ENCODE measurements at regions not wholly inside any gene's neighbourhood (a gene's known extent, or its start where the extent isn't known, plus 50 kb on each side); places are given as distances from the start of the nearest gene placed in this dataset.

GRCh38 chr11:45554230-45554967 lies 111.0 kb downstream of the CHST1 start:
- no peak for DNase-seq (ENCODE audit: low read depth)

GRCh38 chr11:45553383-45553936 lies 112.0 kb downstream of the CHST1 start:
- no peak for DNase-seq (ENCODE audit: low read depth)

- DNase-seq (ENCODE audit: low read depth), result no peak
Observed at GRCh38 chr11:45551191-45551713, 114.2 kb downstream of the CHST1 start.

GRCh38 chr11:45549257-45549656 lies 116.2 kb downstream of the CHST1 start:
- DNase-seq (ENCODE audit: low read depth), result no peak

- DNase-seq (ENCODE audit: low read depth), result no peak
Observed at GRCh38 chr11:45546366-45546765, 119.1 kb downstream of the CHST1 start.

- no peak for DNase-seq (ENCODE audit: low read depth)
Observed at GRCh38 chr11:45544826-45545225, 120.6 kb downstream of the CHST1 start.

- DNase-seq (ENCODE audit: low read depth), result no peak
Observed at GRCh38 chr11:45543808-45544422, 121.5 kb downstream of the CHST1 start.

GRCh38 chr11:45543081-45543480 lies 122.3 kb downstream of the CHST1 start:
- DNase-seq (ENCODE audit: low read depth), result no peak

- no peak for DNase-seq (ENCODE audit: low read depth)
Observed at GRCh38 chr11:45541693-45542434, 123.6 kb downstream of the CHST1 start.

GRCh38 chr11:45538939-45539338 lies 126.5 kb downstream of the CHST1 start:
- no peak for DNase-seq (ENCODE audit: low read depth)

- no peak for DNase-seq (ENCODE audit: low read depth)
Observed at GRCh38 chr11:45538363-45538762, 127.1 kb downstream of the CHST1 start.

GRCh38 chr11:45537614-45538013 lies 127.8 kb downstream of the CHST1 start:
- DNase-seq (ENCODE audit: low read depth), result no peak

GRCh38 chr11:45535033-45535432 lies 130.4 kb downstream of the CHST1 start:
- DNase-seq (ENCODE audit: low read depth), result no peak

- no peak for DNase-seq (ENCODE audit: low read depth)
Observed at GRCh38 chr11:45534132-45534531, 131.3 kb downstream of the CHST1 start.

- DNase-seq (ENCODE audit: low read depth), result no peak
Observed at GRCh38 chr11:45532546-45532945, 132.9 kb downstream of the CHST1 start.

GRCh38 chr11:45530776-45531175 lies 134.6 kb downstream of the CHST1 start:
- no peak for DNase-seq (ENCODE audit: low read depth)

- DNase-seq (ENCODE audit: low read depth), result no peak
Observed at GRCh38 chr11:45530111-45530510, 135.3 kb downstream of the CHST1 start.

GRCh38 chr11:45528435-45528834 lies 137.0 kb downstream of the CHST1 start:
- DNase-seq (ENCODE audit: low read depth), result no peak

GRCh38 chr11:45527898-45528297 lies 137.5 kb downstream of the CHST1 start:
- no peak for DNase-seq (ENCODE audit: low read depth)

- DNase-seq (ENCODE audit: low read depth), result no peak
Observed at GRCh38 chr11:45525393-45525792, 140.0 kb downstream of the CHST1 start.

GRCh38 chr11:45523760-45524159 lies 141.7 kb downstream of the CHST1 start:
- DNase-seq (ENCODE audit: low read depth), result no peak

- DNase-seq (ENCODE audit: low read depth), result no peak
Observed at GRCh38 chr11:45518833-45519535, 146.4 kb downstream of the CHST1 start.

Data from stimulated activated CD8-positive, alpha-beta memory T cell treated with anti-CD3 and anti-CD28 coated beads, Interleukin-7, amount 100 ng/mL, for 24 hours (primary cell).